Activated CD4-positive, alpha-beta T cell treated with anti-CD3 and anti-CD28 coated beads, Interleukin-2, amount 10 ng/mL, durations not matched to agents 7 days and 5 days (primary cell): ENCODE measurements at regions not wholly inside any gene's neighbourhood (a gene's known extent, or its start where the extent isn't known, plus 50 kb on each side); places are given as distances from the start of the nearest gene placed in this dataset.

Source experiments
- CTCF ChIA-PET: fragments of 350-600 bp; sonication (Branson Sonifier 250); formaldehyde crosslinking; loops from one replicate; lab custom pipeline; 2021; ENCODE audit warnings: antibody characterized with exemption; lab: Charles Lee
- POLR2A ChIA-PET: fragments of 350-600 bp; sonication (Branson Sonifier 250); formaldehyde crosslinking; loops from one replicate; lab custom pipeline; 2021; ENCODE audit warnings: antibody characterized with exemption; lab: Charles Lee
- DNase-seq: peaks from one replicate; pipeline ENCODE4 v3.0.0-alpha.2; 2020
- H3K27ac Mint-ChIP-seq: one replicate; pipeline ENCODE4 v1.8.0; 2021; ENCODE audit warnings: mild to moderate bottlenecking, moderate library complexity, mixed read lengths
- H3K27me3 Mint-ChIP-seq: one replicate; pipeline ENCODE4 v1.8.0; 2021; ENCODE audit warnings: mixed read lengths
- H3K36me3 Mint-ChIP-seq: one replicate; pipeline ENCODE4 v1.8.0; 2021; ENCODE audit warnings: low read depth, mixed read lengths
- H3K4me1 Mint-ChIP-seq: one replicate; pipeline ENCODE4 v1.8.0; 2021; ENCODE audit warnings: mixed read lengths
- H3K4me3 Mint-ChIP-seq: one replicate; pipeline ENCODE4 v1.8.0; 2021; ENCODE audit warnings: mild to moderate bottlenecking, moderate library complexity, mixed read lengths
- H3K9me3 Mint-ChIP-seq: one replicate; pipeline ENCODE4 v1.8.0; 2021; ENCODE audit warnings: mixed read lengths

DNA sequence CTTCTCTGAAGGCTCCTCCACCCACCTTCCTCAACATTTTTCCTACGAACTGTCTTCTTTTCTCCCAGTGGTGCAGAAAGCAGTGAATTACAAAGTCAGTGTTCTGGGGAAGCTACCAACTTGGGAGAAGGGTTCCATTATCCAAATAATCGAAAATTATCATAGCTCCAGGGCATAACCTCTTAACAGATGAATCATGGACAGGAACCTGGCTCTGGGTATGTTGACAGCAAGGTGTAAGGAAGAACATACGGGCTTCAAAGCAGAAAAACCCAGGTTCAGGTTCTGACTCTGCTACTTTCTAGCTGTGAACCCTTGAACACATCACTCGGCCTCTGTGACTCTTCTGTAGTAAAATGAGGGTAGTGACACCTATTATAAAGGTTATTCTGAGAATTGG, 351.3 kb downstream of the ENC1 start:
- H3K36me3 Mint-ChIP-seq = no peaks in the 10 kb centered on the region
- H3K27me3 Mint-ChIP-seq = peaks cover 22% of the 10 kb centered on the region
- no peaks in the 10 kb centered on the region for H3K4me1 Mint-ChIP-seq
- DNase-seq = no peak
- H3K9me3 Mint-ChIP-seq = no peaks in the 10 kb centered on the region
- ChIA-PET POLR2A (no interaction called here), CTCF (interaction anchor here (0.6 kb wide), 1 partner anchor 126 kb away, joined by 3 read pairs; no protein-coding TSS in a partner anchor)
- H3K27ac Mint-ChIP-seq = no peak overlapping the region
- H3K4me3 Mint-ChIP-seq = no peak overlapping the region

DNA sequence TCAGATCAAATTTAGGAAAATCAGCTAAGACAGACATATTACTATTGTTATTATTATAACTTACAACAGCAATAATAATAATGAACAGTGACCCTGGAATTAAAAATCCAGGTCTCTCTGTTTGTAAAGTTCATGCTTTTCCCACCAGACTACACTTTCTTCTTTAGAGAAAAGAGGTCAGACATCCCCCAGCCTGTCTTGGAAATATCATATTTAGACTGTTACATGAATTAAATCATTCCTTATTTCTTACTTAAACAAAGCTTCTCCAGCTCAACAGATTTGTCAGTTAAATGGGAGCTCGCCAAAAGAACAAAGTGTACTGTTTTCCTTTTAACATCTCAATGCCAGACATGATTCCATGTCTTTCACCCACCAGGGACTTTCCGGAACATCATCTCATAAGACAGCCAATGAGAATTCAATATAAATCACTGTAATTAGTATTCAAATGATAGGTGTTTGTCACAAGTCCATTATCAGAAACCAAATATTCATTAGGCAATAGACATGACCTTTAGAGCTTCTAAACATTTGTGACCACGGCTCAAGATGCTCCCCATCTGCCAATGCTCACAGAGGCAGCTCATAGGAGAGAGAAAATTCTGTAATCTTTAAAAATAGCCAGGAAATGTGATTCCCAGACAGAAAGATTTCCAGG, 351.9 kb downstream of the ENC1 start:
- Mint-ChIP-seq H3K4me3 (no peak overlapping the region), H3K9me3 (no peaks in the 10 kb centered on the region), H3K4me1 (no peaks in the 10 kb centered on the region), H3K27me3 (peaks cover 22% of the 10 kb centered on the region), H3K27ac (no peak overlapping the region), H3K36me3 (no peaks in the 10 kb centered on the region)
- CTCF ChIA-PET = no interaction called here
- no peak for DNase-seq
- POLR2A ChIA-PET = no interaction called here

DNA sequence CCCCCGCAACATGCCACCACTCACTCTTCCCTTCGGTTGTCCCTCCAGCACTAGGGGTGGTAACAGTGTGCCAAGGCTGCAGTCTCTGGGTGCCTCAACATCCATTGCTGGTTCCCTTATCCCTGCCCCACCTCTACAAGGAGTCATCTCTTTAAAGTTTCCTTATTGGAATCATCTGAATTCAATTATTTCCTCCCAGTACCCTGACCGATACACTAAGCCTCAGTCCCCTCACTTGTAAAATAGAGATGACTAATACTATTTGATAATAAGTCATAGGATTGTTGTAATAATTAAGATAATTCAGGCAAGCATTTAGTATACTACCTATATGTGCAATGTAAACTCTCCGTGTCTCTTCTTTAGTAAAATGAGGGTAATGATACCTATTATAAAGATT, 352.5 kb downstream of the ENC1 start:
- no peaks in the 10 kb centered on the region for H3K36me3 Mint-ChIP-seq
- ChIA-PET CTCF (no interaction called here), POLR2A (no interaction called here)
- no peaks in the 10 kb centered on the region for H3K9me3 Mint-ChIP-seq
- no peak overlapping the region for H3K27ac Mint-ChIP-seq
- peaks cover 20% of the 10 kb centered on the region for H3K27me3 Mint-ChIP-seq
- no peak overlapping the region for H3K4me3 Mint-ChIP-seq
- no peak for DNase-seq
- H3K4me1 Mint-ChIP-seq = no peaks in the 10 kb centered on the region

DNA sequence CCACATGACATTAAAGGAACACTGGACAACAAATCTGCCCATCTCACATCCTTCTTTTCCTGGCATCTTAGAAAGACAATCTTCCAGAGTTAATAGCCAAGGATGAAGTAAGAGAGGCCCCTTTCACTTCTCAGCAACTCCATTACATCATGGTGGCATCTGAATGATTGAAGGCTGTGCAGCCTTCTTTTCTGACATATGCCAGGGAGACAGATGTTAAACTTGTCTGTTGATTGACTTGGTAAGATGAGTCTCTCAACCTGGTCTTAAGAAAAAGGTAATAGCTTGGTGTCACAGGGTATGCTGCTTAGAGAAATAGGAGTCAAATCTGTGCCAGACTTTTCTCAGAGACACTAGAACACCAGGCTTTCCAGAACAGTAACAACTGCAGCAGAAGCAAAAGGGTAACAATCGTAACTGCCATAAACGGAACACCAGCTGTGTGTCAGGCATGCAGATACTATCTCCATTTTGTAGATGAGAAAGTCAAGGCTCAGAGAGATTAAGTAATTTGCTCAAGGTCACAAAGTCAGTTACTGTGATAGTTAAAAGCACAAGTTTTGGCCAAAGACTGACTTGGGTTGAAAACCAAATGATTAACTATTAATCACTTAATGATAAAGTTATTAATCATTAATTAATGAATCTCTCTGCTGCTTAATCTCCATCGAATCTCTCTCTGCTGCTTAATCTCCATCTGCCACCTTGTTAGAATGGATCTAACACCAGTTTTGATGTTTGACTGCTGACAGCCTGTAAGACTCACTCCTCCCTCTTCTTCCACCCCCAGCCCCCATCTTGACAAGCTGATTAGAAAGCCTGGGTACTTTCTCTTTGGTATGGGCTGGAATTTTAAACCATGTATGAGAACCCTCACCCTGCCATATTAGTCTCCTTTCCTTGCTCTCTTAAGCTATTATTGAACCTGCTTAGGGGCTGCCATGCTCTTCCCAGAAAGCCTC, 353.5 kb downstream of the ENC1 start:
- Mint-ChIP-seq H3K27ac (no peak overlapping the region), H3K27me3 (peaks cover 19% of the 10 kb centered on the region), H3K4me3 (no peak overlapping the region), H3K9me3 (no peaks in the 10 kb centered on the region), H3K4me1 (no peaks in the 10 kb centered on the region), H3K36me3 (no peaks in the 10 kb centered on the region)
- POLR2A ChIA-PET = no interaction called here
- CTCF ChIA-PET = no interaction called here
- no peak for DNase-seq

DNA sequence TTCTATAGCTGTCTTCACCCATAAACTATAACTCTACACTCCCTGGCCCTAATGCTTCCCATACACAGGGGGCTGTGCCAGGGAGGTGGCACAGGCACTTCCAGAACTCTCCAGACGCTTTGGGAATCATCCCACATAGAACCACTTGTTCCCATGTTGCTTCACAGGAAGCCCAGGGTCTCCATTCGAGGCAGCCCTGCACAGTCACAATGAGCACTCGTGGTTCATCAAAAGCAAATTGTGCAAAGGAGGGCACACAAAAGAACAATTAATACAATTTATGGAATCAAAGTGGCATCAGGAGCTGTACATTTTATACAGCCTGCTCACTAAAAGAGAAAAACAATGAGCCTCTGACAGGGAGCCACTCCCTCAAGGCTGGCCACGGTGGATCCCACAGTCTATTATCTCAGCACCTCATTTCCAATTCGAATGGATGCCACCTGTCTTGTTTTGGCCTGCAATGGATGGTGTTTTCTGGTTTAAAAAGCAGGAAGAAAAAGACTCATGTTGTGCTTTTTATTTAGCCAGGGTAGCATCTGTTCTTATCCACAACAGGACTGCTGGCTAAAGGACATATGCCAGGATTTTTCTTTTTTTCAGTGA, 354.8 kb downstream of the ENC1 start:
- Mint-ChIP-seq H3K4me3 (no peak overlapping the region), H3K27me3 (peaks cover 17% of the 10 kb centered on the region), H3K9me3 (no peaks in the 10 kb centered on the region), H3K4me1 (no peaks in the 10 kb centered on the region), H3K36me3 (no peaks in the 10 kb centered on the region), H3K27ac (no peak overlapping the region)
- ChIA-PET CTCF (no interaction called here), POLR2A (no interaction called here)
- no peak for DNase-seq

DNA sequence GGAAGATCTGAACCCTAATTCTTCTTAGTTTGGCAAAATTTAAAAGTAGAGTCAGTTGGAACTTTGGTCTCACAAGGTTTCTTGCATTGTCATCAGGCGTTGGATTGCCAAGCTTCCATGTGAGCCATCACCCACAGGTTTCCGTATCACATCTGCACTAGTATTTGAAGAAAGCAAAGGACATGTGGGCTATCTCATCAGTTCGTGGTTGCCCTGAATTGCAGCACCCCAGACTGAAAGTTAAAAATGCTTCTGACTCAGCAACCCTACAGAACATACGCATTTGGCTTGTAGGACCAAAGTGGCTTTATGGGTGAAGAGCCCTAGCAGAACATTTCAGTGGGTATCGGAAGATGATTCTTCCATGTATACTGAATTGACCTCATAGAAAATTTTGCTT, 358.0 kb downstream of the ENC1 start:
- no peak for DNase-seq
- H3K4me3 Mint-ChIP-seq = no peak overlapping the region
- ChIA-PET POLR2A (no interaction called here), CTCF (no interaction called here)
- H3K4me1 Mint-ChIP-seq = no peaks in the 10 kb centered on the region
- no peak overlapping the region for H3K27ac Mint-ChIP-seq
- H3K27me3 Mint-ChIP-seq = peaks cover 7% of the 10 kb centered on the region
- no peaks in the 10 kb centered on the region for H3K9me3 Mint-ChIP-seq
- no peaks in the 10 kb centered on the region for H3K36me3 Mint-ChIP-seq

DNA sequence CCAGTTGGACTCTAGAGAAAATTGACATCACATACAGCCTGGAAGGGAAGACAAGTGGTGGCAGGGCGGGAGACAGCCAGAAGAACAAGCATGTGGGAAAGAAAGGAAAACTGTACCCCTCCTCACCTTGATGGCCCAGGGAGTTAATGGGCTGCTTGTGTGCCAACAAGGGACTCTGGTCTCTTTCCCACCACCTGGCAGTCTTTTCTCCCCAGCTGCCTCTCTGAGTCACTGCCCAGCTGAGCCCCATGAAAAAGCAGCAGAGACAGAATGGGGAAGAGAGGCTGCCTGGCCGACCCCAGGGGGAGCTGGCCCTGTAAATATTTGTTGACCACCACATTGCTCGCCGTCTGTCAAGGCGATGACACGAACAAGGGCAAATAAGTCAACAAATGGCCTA, 359.4 kb downstream of the ENC1 start:
- DNase-seq = no peak
- POLR2A ChIA-PET = no interaction called here
- Mint-ChIP-seq H3K36me3 (no peaks in the 10 kb centered on the region), H3K9me3 (no peaks in the 10 kb centered on the region), H3K27ac (no peak overlapping the region), H3K27me3 (peaks cover 7% of the 10 kb centered on the region), H3K4me3 (no peak overlapping the region), H3K4me1 (no peaks in the 10 kb centered on the region)
- CTCF ChIA-PET = no interaction called here

DNA sequence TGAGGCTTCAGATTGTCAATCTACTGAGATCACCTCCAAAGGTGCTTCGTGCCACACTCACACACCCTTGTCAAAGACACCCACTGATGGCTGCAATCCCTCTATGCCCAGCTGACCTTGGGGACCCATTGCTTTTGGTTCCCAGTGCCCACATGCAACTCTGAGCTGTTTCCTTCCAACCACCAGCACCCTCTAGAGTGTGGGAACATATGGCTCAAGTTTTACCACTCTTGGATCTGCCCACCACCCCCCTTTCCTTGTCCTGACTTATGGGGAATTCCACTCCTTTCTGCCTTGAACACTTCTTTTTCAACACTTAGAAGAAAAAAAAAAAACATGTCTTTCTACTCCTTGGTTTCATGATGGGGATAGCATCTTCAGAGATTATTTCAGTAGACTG, 360.2 kb downstream of the ENC1 start:
- H3K4me3 Mint-ChIP-seq = no peak overlapping the region
- H3K9me3 Mint-ChIP-seq = no peaks in the 10 kb centered on the region
- CTCF ChIA-PET = no interaction called here
- H3K27me3 Mint-ChIP-seq = peaks cover 7% of the 10 kb centered on the region
- POLR2A ChIA-PET = no interaction called here
- H3K36me3 Mint-ChIP-seq = no peaks in the 10 kb centered on the region
- H3K4me1 Mint-ChIP-seq = no peaks in the 10 kb centered on the region
- DNase-seq = no peak
- H3K27ac Mint-ChIP-seq = no peak overlapping the region

DNA sequence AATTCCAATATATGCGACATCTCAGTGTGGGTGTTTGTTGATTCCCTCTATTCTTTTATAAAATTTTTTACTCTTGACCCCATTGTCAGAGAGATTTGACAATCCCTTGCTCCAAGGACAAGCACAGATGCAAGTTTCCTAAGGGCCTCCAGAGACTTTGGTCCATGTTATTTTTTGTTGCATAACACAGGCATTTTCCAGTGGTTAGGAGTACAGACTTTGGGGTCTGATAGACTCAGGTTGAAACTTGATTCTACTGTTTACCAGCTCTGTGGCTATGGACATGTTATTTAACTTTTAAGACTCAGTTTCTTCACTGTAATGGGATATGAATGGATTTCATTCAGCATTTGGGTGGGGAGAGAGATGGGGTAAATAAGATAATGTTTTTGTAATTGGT, 361.3 kb downstream of the ENC1 start:
- Mint-ChIP-seq H3K27me3 (peaks cover 2% of the 10 kb centered on the region), H3K36me3 (no peaks in the 10 kb centered on the region), H3K9me3 (no peaks in the 10 kb centered on the region), H3K27ac (no peak overlapping the region), H3K4me1 (no peaks in the 10 kb centered on the region), H3K4me3 (no peak overlapping the region)
- ChIA-PET POLR2A (no interaction called here), CTCF (no interaction called here)
- DNase-seq = no peak

DNA sequence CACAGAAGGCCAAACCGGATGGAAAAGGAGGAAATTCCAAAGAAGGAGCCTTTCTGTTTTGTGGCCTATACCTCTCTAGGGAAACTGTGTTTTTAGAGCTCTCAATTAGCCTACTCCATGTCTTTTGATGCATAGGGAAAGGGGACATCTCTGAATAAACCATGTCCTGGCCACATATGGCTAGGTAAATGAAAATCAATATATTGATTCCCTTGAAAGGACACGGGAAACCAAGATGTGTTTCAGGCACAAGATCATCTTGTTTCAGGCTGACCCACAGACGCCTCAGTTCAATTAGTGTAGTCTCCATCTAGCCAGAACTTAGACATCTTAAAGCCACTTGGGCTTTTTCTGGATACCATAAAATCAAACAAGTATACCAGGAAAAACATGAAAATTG, 363.1 kb downstream of the ENC1 start:
- DNase-seq = no peak
- no peaks in the 10 kb centered on the region for H3K4me1 Mint-ChIP-seq
- ChIA-PET POLR2A (no interaction called here), CTCF (interaction anchor here (0.8 kb wide), 1 partner anchor 20 kb away, joined by 3 read pairs; no protein-coding TSS in a partner anchor)
- H3K27ac Mint-ChIP-seq = no peak overlapping the region
- H3K9me3 Mint-ChIP-seq = no peaks in the 10 kb centered on the region
- peaks cover 2% of the 10 kb centered on the region for H3K27me3 Mint-ChIP-seq
- H3K4me3 Mint-ChIP-seq = no peak overlapping the region
- H3K36me3 Mint-ChIP-seq = no peaks in the 10 kb centered on the region

DNA sequence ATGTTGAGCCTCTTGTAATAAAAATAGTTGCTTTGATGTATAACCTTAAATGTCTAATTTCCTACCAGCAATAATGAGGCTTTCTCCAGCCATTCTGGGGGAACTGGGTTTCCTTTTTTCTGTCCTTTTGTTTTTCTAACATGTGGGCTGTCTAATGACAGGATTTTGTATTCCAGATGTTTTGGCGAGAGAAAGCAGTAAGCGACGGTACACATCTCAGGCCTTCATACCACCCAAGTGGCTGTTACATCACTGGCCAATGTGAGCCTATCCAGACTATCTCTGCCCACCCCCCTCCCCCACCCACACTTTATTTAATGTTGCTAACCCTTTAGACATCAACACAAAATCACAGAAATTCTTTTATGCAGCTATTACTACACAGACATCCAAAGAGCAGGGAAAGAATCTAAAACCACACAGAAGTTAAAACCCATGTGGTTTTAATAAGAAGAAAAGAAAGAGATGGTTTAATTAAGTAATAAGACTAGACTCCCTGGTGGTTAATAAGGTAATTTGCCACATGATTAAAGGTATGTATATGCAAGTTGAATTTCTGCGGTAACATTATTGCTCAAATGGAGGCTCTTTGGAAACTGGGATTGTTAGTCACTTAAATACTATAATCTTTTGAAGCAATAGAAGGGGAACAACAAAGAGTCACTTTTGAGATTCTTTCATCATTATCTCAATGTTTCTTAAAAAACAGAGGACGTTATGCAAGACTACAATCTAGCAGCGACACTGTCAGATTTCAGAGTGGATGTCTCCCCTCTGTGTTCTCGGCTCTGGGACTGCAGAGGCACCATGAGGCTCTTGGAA, 365.1 kb downstream of the ENC1 start:
- Mint-ChIP-seq H3K4me1 (no peaks in the 10 kb centered on the region), H3K27me3 (peaks cover 2% of the 10 kb centered on the region), H3K27ac (no peak overlapping the region), H3K9me3 (no peaks in the 10 kb centered on the region), H3K4me3 (no peak overlapping the region), H3K36me3 (no peaks in the 10 kb centered on the region)
- DNase-seq = no peak
- ChIA-PET POLR2A (no interaction called here), CTCF (no interaction called here)

DNA sequence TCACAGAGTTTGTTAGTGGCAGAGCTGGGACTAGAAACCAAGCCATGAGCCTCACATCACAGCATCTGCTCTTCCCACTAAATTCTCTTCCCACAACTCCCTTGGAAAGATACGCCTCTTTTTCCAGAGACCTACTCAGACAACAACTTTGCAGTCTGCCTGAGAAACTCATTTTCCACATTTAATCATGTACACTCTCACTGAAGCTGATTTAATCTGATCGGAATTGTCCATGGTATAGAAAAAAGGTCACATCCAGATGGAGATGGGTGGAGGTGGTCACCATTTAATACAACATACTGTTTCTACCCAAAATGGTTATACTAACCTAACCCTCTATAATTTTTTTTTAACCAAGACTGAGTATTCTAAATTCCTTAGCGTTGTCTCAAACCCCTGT, 366.2 kb downstream of the ENC1 start:
- Mint-ChIP-seq H3K36me3 (no peaks in the 10 kb centered on the region), H3K27ac (no peak overlapping the region), H3K4me3 (no peak overlapping the region), H3K4me1 (no peaks in the 10 kb centered on the region), H3K9me3 (no peaks in the 10 kb centered on the region), H3K27me3 (peaks cover 2% of the 10 kb centered on the region)
- CTCF ChIA-PET = no interaction called here
- DNase-seq = no peak
- POLR2A ChIA-PET = no interaction called here
